GM12891 (cell line): ENCODE measurements at regions not wholly inside any gene's neighbourhood (a gene's known extent, or its start where the extent isn't known, plus 50 kb on each side); places are given as distances from the start of the nearest gene placed in this dataset.

Source experiments
- DNase-seq: peaks from one replicate; pipeline ENCODE4 v3.0.0; 2011; ENCODE audit warnings: low spot score; ENCODE audit not compliant: insufficient read length
- FAIRE-seq: peaks from 2 replicates; lab custom pipeline; 2011; peaks lifted over from hg19 to GRCh38; lab: Jason Lieb, UNC
- PAX5 ChIP-seq: IDR thresholded peaks from 2 replicates; pipeline ENCODE4 v1.6.1; 2011; ENCODE audit warnings: low read length, moderate library complexity, mild to moderate bottlenecking; ENCODE audit not compliant: insufficient read depth, severe bottlenecking
- POLR2A ChIP-seq: IDR thresholded peaks from 2 replicates; pipeline ENCODE4 v1.6.1; 2011; ENCODE audit warnings: low read depth, low read length, control low read depth
- POLR2AphosphoS5 ChIP-seq: IDR thresholded peaks from 2 replicates; pipeline ENCODE4 v1.6.1; 2011; ENCODE audit warnings: low read depth, low read length, control low read depth
- POU2F2 ChIP-seq: IDR thresholded peaks from 2 replicates; pipeline ENCODE4 v1.6.1; 2011; ENCODE audit warnings: low read depth, mild to moderate bottlenecking, control low read depth, low read length, moderate library complexity
- SPI1 ChIP-seq: IDR thresholded peaks from 2 replicates; pipeline ENCODE4 v1.6.1; 2011; ENCODE audit warnings: low read depth, low read length, control low read depth
- TAF1 ChIP-seq: IDR thresholded peaks from 2 replicates; pipeline ENCODE4 v1.6.1; 2011; ENCODE audit warnings: low read depth, low read length, control low read depth

GRCh38 chr2:19472391-19472978, 114.1 kb upstream of the OSR1 start:
- TF ChIP-seq POLR2AphosphoS5 (no peak), PAX5 (no peak), SPI1 (no peak), POLR2A (no peak)
- no peak for FAIRE-seq
- DNase-seq, result no peak

GRCh38 chr2:19471491-19471890, 113.1 kb upstream of the OSR1 start:
- TF ChIP-seq POLR2AphosphoS5, result no peak
- no peak for TF ChIP-seq POLR2A
- no peak for TF ChIP-seq SPI1
- no peak for TF ChIP-seq PAX5
- FAIRE-seq, result no peak
- no peak for DNase-seq

- FAIRE-seq (no peak), DNase-seq (no peak)
- TF ChIP-seq SPI1 (no peak), POLR2AphosphoS5 (no peak), POU2F2 (no peak), PAX5 (no peak), POLR2A (no peak), TAF1 (no peak)
These were observed 107.6 kb upstream of the OSR1 start for GRCh38 chr2:19465978-19466377.

DNA sequence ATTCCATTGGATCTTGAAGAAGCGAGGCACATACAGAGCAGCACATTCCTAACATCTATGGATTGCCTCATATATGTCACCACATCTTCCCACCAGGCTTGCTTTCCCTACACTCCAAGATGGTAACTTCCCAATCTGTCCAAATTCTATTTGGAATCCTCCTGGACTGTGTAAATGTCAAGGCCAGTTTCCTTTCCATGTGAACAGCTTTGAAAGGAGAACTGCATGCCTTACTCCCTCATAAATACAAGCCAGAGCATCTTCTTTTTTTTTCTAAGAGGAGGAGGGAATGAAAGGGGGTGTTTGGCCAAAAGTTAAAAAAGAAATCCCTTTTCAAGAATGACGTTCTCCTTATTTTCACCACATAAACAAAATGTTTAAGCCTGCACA, 103.8 kb upstream of the OSR1 start:
- DNase-seq (no peak), FAIRE-seq (no peak)
- TF ChIP-seq PAX5, result no peak
- no peak for TF ChIP-seq TAF1
- TF ChIP-seq POLR2A, result no peak
- no peak for TF ChIP-seq SPI1
- TF ChIP-seq POU2F2, result no peak
- no peak for TF ChIP-seq POLR2AphosphoS5

GRCh38 chr2:19461504-19462255, 103.3 kb upstream of the OSR1 start:
- TF ChIP-seq TAF1 (no peak), SPI1 (no peak), POU2F2 (no peak), PAX5 (no peak), POLR2AphosphoS5 (no peak), POLR2A (no peak)
- no peak for FAIRE-seq
- no peak for DNase-seq

GRCh38 chr2:19460761-19461160, 102.3 kb upstream of the OSR1 start:
- TF ChIP-seq SPI1, result no peak
- no peak for TF ChIP-seq PAX5
- no peak for TF ChIP-seq POU2F2
- no peak for TF ChIP-seq POLR2AphosphoS5
- TF ChIP-seq TAF1, result no peak
- no peak for TF ChIP-seq POLR2A
- FAIRE-seq (no peak), DNase-seq (no peak)

DNA sequence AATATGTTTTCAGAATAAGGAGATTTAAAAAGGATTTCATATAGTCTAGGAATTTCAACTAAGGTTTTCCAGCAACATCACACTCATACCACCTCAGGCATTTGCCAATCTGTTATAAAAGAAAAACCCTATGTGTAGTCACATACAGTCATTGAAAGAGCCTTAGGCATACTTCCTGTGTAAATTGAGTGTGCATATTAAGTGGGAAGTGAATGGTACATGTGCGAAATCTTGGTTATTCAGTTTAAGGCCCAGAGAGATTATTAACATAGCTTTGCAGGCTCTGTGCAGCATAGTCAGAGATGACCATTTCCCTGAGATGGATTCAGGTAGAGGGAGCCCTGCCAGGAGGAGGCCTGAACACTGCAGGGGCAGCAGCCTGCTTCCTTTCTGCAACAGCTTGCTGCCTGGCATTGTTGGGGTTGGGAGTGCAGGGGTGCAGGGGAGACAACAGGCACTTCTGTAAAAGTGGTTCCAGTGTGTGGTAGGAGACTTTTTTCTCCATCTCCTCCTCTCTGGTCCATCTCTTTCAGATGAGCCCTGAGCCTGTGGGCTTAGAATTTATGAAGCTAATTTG, 100.1 kb upstream of the OSR1 start:
- no peak for FAIRE-seq

GRCh38 chr2:19457809-19458208, 99.4 kb upstream of the OSR1 start:
- DNase-seq (no peak), FAIRE-seq (no peak)

More for the DNA sequence above, 100.1 kb upstream of the OSR1 start:
- TF ChIP-seq POLR2A, result no peak
- no peak for TF ChIP-seq POLR2AphosphoS5
- no peak for DNase-seq

GRCh38 chr2:19456705-19457309, 98.4 kb upstream of the OSR1 start:
- FAIRE-seq (no peak), DNase-seq (no peak)
- TF ChIP-seq POLR2A, result no peak
- TF ChIP-seq POLR2AphosphoS5, result no peak
- no peak for TF ChIP-seq POU2F2
- TF ChIP-seq PAX5, result no peak
- no peak for TF ChIP-seq TAF1
- no peak for TF ChIP-seq SPI1

More at GRCh38 chr2:19457809-19458208, 99.4 kb upstream of the OSR1 start:
- TF ChIP-seq SPI1 (no peak), POLR2A (no peak), POU2F2 (no peak), POLR2AphosphoS5 (no peak), PAX5 (no peak), TAF1 (no peak)
